ENCODE measurements at regions not wholly inside any gene's neighbourhood (a gene's known extent, or its start where the extent isn't known, plus 50 kb on each side); places are given as distances from the start of the nearest gene placed in this dataset.

DNA sequence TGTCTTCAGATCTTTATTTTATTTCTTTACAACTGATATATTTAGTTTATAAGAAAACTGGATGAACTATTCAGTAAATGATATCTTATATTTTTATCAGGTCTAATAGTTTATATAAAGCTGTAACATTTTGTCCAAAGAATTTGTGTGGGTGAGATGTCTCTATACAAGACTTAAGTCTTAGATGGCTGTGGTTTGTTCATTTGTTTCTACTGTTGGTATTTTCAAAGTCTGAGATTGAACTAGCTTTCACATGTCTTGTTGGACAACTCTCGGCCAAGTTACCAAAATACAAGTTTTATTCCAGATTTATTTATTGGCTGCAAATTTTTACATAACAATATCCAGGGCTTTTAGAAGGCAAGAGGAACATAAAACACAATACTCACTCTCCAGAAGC lies 286.0 kb downstream of the NR2F1-AS1 start:
- no peak overlapping the region for H3K4me3 ChIP-seq (ENCODE audit: low read depth, low read length)

DNA sequence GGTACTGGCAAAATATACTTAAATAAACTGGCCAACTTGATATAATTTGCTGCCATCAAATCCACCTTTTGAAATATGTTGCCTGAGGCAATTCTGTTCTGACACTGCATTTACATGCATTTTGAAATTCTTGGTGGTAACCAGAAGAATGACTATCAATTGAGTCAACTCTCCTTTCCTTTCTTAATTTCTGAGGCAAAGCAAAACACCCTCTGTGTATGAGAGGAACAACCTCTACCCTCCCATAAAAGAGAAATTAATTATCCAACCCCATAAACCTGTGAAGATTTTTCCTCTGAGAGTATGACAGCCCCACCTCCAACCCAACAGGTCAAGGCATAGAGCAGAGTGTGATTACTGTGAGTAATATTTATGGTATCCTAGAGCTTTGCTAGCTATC lies 286.8 kb downstream of the NR2F1-AS1 start:
- TF ChIP-seq MYC (IDR thresholded peaks at IDR 0.05; ENCODE audit: low read depth, low read length), result no peak
- TF ChIP-seq, protein P1, sequence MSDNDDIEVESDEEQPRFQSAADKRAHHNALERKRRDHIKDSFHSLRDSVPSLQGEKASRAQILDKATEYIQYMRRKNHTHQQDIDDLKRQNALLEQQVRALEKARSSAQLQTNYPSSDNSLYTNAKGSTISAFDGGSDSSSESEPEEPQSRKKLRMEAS (IDR thresholded peaks at IDR 0.05; ENCODE audit: low read depth, low read length), result no peak
- no peak overlapping the region for H3K4me3 ChIP-seq (ENCODE audit: low read depth, low read length)
- no peak for DNase-seq (ENCODE audit: low read depth)

More for the DNA sequence above, 286.0 kb downstream of the NR2F1-AS1 start:
- no peak for DNase-seq (ENCODE audit: low read depth)
- TF ChIP-seq, protein P1 (IDR thresholded peaks at IDR 0.05; ENCODE audit: low read depth, low read length), result no peak

DNA sequence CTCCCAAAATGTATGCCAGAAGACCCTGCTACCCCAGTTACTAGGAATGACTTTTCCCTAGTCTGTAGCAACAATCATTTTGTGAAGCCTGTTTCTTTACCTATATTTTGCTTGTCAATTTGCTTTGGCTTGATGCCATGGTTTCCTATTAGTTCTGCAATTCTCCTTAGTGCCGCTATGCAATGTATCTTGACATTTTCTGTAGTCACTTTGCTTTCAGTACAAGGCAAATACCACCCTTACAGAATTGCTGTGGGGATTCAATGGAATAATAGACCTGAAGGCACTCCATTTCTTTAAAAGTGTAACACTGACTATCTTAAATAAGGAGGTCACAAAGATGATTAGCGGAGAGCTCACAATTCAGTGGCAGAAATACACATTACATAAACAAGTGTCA lies 291.1 kb downstream of the NR2F1-AS1 start:
- TF ChIP-seq POLR2A (IDR thresholded peaks at IDR 0.05; ENCODE audit: extremely low read depth, insufficient read length), result no peak
- TF ChIP-seq, protein P1 (IDR thresholded peaks at IDR 0.05; ENCODE audit: low read depth, low read length), result no peak
- TF ChIP-seq MYC (IDR thresholded peaks at IDR 0.05; ENCODE audit: low read depth, low read length), result no peak
- TF ChIP-seq, protein P2, sequence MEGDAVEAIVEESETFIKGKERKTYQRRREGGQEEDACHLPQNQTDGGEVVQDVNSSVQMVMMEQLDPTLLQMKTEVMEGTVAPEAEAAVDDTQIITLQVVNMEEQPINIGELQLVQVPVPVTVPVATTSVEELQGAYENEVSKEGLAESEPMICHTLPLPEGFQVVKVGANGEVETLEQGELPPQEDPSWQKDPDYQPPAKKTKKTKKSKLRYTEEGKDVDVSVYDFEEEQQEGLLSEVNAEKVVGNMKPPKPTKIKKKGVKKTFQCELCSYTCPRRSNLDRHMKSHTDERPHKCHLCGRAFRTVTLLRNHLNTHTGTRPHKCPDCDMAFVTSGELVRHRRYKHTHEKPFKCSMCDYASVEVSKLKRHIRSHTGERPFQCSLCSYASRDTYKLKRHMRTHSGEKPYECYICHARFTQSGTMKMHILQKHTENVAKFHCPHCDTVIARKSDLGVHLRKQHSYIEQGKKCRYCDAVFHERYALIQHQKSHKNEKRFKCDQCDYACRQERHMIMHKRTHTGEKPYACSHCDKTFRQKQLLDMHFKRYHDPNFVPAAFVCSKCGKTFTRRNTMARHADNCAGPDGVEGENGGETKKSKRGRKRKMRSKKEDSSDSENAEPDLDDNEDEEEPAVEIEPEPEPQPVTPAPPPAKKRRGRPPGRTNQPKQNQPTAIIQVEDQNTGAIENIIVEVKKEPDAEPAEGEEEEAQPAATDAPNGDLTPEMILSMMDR (IDR thresholded peaks at IDR 0.05; ENCODE audit: low read depth, low read length), result no peak
- no peak for DNase-seq (ENCODE audit: low read depth)
- no peak overlapping the region for H3K4me3 ChIP-seq (ENCODE audit: low read depth, low read length)

DNA sequence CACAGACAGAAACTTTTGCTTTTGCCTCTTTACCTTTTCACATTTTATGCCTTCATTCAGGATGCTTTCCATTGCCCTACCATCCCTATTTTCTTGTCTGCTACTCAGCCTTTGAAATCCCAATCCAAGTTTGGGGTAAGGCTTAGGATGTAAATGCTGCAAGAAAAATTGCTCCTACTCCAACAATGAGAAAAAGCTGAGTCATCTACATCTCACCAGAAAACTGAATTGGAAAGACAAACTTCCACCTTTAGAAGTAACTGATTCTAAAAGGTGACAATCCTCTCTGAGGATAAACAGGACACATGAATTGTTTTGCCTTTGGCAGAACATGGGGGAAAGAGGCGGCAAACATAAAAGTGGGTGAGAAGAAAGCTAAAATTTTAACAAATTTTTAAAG lies 295.6 kb downstream of the NR2F1-AS1 start:
- TF ChIP-seq, protein P1 (IDR thresholded peaks at IDR 0.05; ENCODE audit: low read depth, low read length), result no peak
- no peak for DNase-seq (ENCODE audit: low read depth)
- no peak overlapping the region for H3K4me3 ChIP-seq (ENCODE audit: low read depth, low read length)

DNA sequence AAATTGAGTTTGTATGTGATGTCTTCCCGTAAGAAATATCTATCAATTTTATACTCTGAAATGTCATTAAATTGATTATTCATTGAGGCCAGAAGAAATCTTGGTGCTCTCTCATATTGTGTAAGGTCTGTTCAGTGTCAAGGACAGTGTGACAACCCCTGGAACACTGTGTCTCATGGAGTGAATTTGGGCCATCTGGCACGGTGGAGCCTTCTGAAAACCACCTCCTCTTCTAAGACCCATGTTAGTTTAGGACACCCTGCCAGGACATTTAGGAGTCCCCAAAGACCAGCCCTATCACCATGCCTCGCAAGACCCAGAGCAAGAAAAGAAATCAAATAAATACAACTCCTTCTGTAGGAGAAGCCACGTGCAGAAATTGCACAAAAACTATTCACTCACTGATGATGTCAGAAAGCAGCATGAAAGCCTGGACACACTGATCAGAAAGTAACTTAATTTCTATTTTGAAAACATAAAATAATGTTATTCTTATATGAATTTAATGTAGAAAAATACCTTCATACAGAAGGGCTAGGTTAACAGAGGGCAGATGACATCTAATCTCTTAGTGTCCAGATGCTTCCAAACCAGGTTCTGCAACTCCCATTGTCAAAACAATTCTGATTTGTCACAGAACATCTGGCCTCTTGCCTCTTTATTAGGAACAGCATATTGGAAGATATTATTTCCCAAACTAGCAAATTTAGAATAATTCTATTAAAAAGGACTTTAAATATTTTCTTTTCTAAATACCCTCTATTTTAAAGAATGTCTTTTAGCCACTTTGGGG lies 298.8 kb downstream of the NR2F1-AS1 start:
- no peak overlapping the region for H3K4me3 ChIP-seq (ENCODE audit: low read depth, low read length)
- no peak for TF ChIP-seq POLR2A (IDR thresholded peaks at IDR 0.05; ENCODE audit: extremely low read depth, insufficient read length)
- TF ChIP-seq, protein P2 (IDR thresholded peaks at IDR 0.05; ENCODE audit: low read depth, low read length), result no peak
- TF ChIP-seq, protein P1 (IDR thresholded peaks at IDR 0.05; ENCODE audit: low read depth, low read length), result no peak
- no peak for TF ChIP-seq MYC (IDR thresholded peaks at IDR 0.05; ENCODE audit: low read depth, low read length)
- no peak for DNase-seq (ENCODE audit: low read depth)

DNA sequence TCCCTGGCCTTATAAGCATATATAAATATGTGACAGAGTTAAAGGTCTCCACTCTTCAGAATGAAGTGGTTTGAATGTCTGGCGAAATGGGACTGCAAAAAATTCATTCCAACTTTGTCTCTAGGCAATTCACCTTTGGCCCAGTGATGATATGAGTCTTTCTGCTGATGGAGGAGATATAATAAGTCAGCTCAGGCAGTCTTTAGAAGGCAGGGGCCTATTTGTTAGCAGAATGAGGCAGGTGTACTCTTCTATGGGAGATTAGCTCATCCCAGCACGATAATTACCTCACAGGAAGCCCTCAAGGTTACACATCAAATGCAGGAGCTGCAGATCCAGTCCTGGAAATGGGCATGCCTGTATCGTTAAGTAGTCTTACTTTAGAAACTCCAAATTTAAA lies 300.5 kb downstream of the NR2F1-AS1 start:
- DNase-seq (ENCODE audit: low read depth), result no peak
- TF ChIP-seq POLR2A (IDR thresholded peaks at IDR 0.05; ENCODE audit: extremely low read depth, insufficient read length), result no peak
- no peak for TF ChIP-seq MYC (IDR thresholded peaks at IDR 0.05; ENCODE audit: low read depth, low read length)
- TF ChIP-seq, protein P1 (IDR thresholded peaks at IDR 0.05; ENCODE audit: low read depth, low read length), result no peak
- TF ChIP-seq, protein P2 (IDR thresholded peaks at IDR 0.05; ENCODE audit: low read depth, low read length), result no peak
- no peak overlapping the region for H3K4me3 ChIP-seq (ENCODE audit: low read depth, low read length)

DNA sequence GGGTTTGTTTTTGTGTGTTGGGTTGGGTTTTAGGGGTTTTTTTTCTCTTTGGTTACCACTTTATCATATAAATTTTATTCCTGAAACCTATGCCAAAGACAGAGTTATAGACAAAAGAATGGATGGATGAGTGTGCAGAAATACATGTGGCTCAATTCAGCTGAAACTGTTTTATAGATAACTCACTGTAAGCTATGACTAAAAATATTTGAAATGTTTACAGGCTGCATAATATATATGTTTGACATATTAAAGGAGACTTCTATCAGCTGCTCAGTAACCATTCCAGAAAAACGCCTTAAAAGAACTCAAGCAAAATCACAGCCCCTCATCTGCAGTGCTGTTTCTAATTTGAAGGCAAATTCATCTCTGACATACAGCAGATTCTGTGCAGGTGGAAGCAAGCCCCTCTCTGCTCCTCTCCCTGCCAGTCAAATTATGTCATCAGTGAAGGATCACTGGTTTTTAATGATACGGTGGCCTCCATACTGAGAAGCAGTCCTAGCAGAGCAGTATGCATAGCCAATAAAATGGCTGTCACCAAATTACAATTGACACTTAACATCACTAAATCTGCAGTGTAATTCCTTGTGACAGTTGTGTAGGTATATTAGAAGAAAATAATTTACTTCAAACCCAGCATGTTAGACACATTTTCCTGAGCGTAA lies 301.6 kb downstream of the NR2F1-AS1 start:
- DNase-seq (ENCODE audit: low read depth), result no peak
- no peak overlapping the region for H3K4me3 ChIP-seq (ENCODE audit: low read depth, low read length)
- TF ChIP-seq, protein P1 (IDR thresholded peaks at IDR 0.05; ENCODE audit: low read depth, low read length), result no peak
- TF ChIP-seq MYC (IDR thresholded peaks at IDR 0.05; ENCODE audit: low read depth, low read length) (no peak), POLR2A (IDR thresholded peaks at IDR 0.05; ENCODE audit: extremely low read depth, insufficient read length) (no peak)
- TF ChIP-seq, protein P2 (IDR thresholded peaks at IDR 0.05; ENCODE audit: low read depth, low read length), result no peak

Measured in NB4 (cell line).